ENCODE measurements at regions not wholly inside any gene's neighbourhood (a gene's known extent, or its start where the extent isn't known, plus 50 kb on each side); places are given as distances from the start of the nearest gene placed in this dataset.
"Not testable (repeated sequence)": the region's sequence is repeated elsewhere in the genome, so short reads cannot be mapped to it uniquely, and the experiment has no call there.

DNA sequence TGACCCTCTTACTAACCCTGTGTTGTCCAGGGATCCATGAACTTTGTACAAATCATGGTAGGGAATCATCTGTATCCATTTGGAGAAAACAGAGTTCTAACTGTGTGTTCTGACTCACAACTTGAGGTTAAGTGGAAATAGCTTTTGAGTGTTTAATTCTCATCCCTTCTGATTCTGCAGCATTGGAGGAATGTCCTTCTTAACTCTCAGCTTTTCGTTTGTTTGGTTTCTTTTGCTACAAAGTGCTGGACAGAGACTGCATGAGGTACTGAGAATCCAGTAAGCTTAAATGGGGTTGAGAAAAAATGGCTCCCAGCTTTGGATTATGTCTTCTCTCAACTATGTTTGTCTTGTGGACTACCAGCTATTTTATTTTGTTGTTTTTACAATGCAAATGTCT is 352.1 kb upstream of the KIF2B start:
- no peaks in the 10 kb centered on the region for H3K79me2 ChIP-seq (ENCODE audit: control insufficient read depth, insufficient read depth, low read length)
- DNase-seq (ENCODE audit: low read depth, low spot score): no peak
- H3K27me3 ChIP-seq (ENCODE audit: control insufficient read depth, extremely low read depth, insufficient read depth, low read length): no peaks in the 10 kb centered on the region
- no peaks in the 10 kb centered on the region for H4K20me1 ChIP-seq (ENCODE audit: control insufficient read depth, extremely low read depth, insufficient read depth, low read length)
- TF ChIP-seq, protein P1, sequence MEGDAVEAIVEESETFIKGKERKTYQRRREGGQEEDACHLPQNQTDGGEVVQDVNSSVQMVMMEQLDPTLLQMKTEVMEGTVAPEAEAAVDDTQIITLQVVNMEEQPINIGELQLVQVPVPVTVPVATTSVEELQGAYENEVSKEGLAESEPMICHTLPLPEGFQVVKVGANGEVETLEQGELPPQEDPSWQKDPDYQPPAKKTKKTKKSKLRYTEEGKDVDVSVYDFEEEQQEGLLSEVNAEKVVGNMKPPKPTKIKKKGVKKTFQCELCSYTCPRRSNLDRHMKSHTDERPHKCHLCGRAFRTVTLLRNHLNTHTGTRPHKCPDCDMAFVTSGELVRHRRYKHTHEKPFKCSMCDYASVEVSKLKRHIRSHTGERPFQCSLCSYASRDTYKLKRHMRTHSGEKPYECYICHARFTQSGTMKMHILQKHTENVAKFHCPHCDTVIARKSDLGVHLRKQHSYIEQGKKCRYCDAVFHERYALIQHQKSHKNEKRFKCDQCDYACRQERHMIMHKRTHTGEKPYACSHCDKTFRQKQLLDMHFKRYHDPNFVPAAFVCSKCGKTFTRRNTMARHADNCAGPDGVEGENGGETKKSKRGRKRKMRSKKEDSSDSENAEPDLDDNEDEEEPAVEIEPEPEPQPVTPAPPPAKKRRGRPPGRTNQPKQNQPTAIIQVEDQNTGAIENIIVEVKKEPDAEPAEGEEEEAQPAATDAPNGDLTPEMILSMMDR (optimal IDR thresholded peaks at IDR 0.05 in 1 of 3, IDR thresholded peaks at IDR 0.05 in 1 of 3, conservative IDR thresholded peaks at IDR 0.05 in 1 of 3; ENCODE audit: extremely low read depth in 1 of 3, insufficient read depth in 2 of 3, low read length in 3 of 3): no peak
- no peak for TF ChIP-seq EZH2 (IDR thresholded peaks at IDR 0.05; ENCODE audit: low read length)
- H3K9ac ChIP-seq (ENCODE audit: control insufficient read depth, extremely low read depth, insufficient read depth, low read length): no peak overlapping the region
- FAIRE-seq: no peak
- no peaks in the 10 kb centered on the region for H3K9me1 ChIP-seq (ENCODE audit: control insufficient read depth, extremely low read depth, insufficient read depth, low read length)
- no peaks in the 10 kb centered on the region for H3K36me3 ChIP-seq (ENCODE audit: control insufficient read depth in 2 of 2, extremely low read depth in 1 of 2, insufficient read depth in 2 of 2, low read length in 2 of 2)
- dilution Hi-C loops (cut with MboI; ENCODE audit: extremely low pct_ligation_motif_present, low sequenced_read_pairs): no loop called here
- no peak overlapping the region for H3K27ac ChIP-seq (ENCODE audit: control insufficient read depth, insufficient read depth, low read length)
- H3K9me3 ChIP-seq (ENCODE audit: control insufficient read depth, low read depth, low read length): no peaks in the 10 kb centered on the region
- no peak overlapping the region for H2AFZ ChIP-seq (ENCODE audit: control insufficient read depth, low read length)
- H3K4me2 ChIP-seq (ENCODE audit: control insufficient read depth, extremely low read depth, insufficient read depth, low read depth, low read length): no peak overlapping the region
- peaks cover 25% of the 10 kb centered on the region for H3K4me1 ChIP-seq (ENCODE audit: control insufficient read depth, extremely low read depth, insufficient read depth, low read length)
- H3K4me3 ChIP-seq (ENCODE audit: control insufficient read depth in 2 of 3, extremely low read depth in 1 of 3, insufficient read depth in 2 of 3, low read depth in 1 of 3, low read length in 3 of 3): no peak overlapping the region

DNA sequence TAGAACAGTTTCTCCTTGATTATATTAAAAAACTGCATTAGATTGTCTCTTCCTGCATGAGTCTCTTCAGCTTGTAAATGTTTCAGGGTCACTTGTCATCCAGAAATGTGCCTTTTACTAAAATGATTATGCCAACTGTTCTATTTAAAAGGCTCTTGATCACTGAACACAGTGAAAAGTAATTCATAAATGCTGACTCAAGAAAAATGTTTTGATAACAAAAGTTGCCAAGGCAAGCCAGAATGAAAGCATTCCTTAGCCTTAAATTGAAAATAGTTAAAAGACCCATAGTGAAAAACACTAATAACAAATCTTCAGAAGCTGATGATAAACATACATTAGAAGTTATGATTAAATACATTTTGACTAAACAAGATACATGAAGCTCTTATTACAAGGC is 356.0 kb upstream of the KIF2B start:
- no peak overlapping the region for H3K4me2 ChIP-seq (ENCODE audit: control insufficient read depth, extremely low read depth, insufficient read depth, low read depth, low read length)
- H3K36me3 ChIP-seq (ENCODE audit: control insufficient read depth in 2 of 2, extremely low read depth in 1 of 2, insufficient read depth in 2 of 2, low read length in 2 of 2): no peaks in the 10 kb centered on the region
- no peak for FAIRE-seq
- H3K79me2 ChIP-seq (ENCODE audit: control insufficient read depth, insufficient read depth, low read length): no peaks in the 10 kb centered on the region
- H3K4me1 ChIP-seq (ENCODE audit: control insufficient read depth, extremely low read depth, insufficient read depth, low read length): peaks cover 24% of the 10 kb centered on the region
- TF ChIP-seq, protein P1 (optimal IDR thresholded peaks at IDR 0.05 in 1 of 3, IDR thresholded peaks at IDR 0.05 in 1 of 3, conservative IDR thresholded peaks at IDR 0.05 in 1 of 3; ENCODE audit: extremely low read depth in 1 of 3, insufficient read depth in 2 of 3, low read length in 3 of 3): no peak
- TF ChIP-seq EZH2 (IDR thresholded peaks at IDR 0.05; ENCODE audit: low read length): no peak
- no peaks in the 10 kb centered on the region for H3K27me3 ChIP-seq (ENCODE audit: control insufficient read depth, extremely low read depth, insufficient read depth, low read length)
- dilution Hi-C loops (cut with MboI; ENCODE audit: extremely low pct_ligation_motif_present, low sequenced_read_pairs): no loop called here
- no peaks in the 10 kb centered on the region for H3K9me1 ChIP-seq (ENCODE audit: control insufficient read depth, extremely low read depth, insufficient read depth, low read length)
- H3K27ac ChIP-seq (ENCODE audit: control insufficient read depth, insufficient read depth, low read length): no peak overlapping the region
- no peak overlapping the region for H2AFZ ChIP-seq (ENCODE audit: control insufficient read depth, low read length)
- H3K9me3 ChIP-seq (ENCODE audit: control insufficient read depth, low read depth, low read length): no peaks in the 10 kb centered on the region
- H3K4me3 ChIP-seq (ENCODE audit: control insufficient read depth in 2 of 3, extremely low read depth in 1 of 3, insufficient read depth in 2 of 3, low read depth in 1 of 3, low read length in 3 of 3): no peak overlapping the region
- DNase-seq (ENCODE audit: low read depth, low spot score): no peak
- H4K20me1 ChIP-seq (ENCODE audit: control insufficient read depth, extremely low read depth, insufficient read depth, low read length): no peaks in the 10 kb centered on the region
- H3K9ac ChIP-seq (ENCODE audit: control insufficient read depth, extremely low read depth, insufficient read depth, low read length): no peak overlapping the region

- H3K4me2 ChIP-seq (ENCODE audit: control insufficient read depth, extremely low read depth, insufficient read depth, low read depth, low read length); H3K4me3 ChIP-seq (ENCODE audit: control insufficient read depth in 2 of 3, extremely low read depth in 1 of 3, insufficient read depth in 2 of 3, low read depth in 1 of 3, low read length in 3 of 3); H3K36me3 ChIP-seq (ENCODE audit: control insufficient read depth in 2 of 2, extremely low read depth in 1 of 2, insufficient read depth in 2 of 2, low read length in 2 of 2); FAIRE-seq; H2AFZ ChIP-seq (ENCODE audit: control insufficient read depth, low read length); H3K79me2 ChIP-seq (ENCODE audit: control insufficient read depth, insufficient read depth, low read length); H3K27ac ChIP-seq (ENCODE audit: control insufficient read depth, insufficient read depth, low read length); H3K27me3 ChIP-seq (ENCODE audit: control insufficient read depth, extremely low read depth, insufficient read depth, low read length); DNase-seq (ENCODE audit: low read depth, low spot score); H3K9me3 ChIP-seq (ENCODE audit: control insufficient read depth, low read depth, low read length); H4K20me1 ChIP-seq (ENCODE audit: control insufficient read depth, extremely low read depth, insufficient read depth, low read length); H3K9me1 ChIP-seq (ENCODE audit: control insufficient read depth, extremely low read depth, insufficient read depth, low read length); dilution Hi-C loops (cut with MboI; ENCODE audit: extremely low pct_ligation_motif_present, low sequenced_read_pairs); H3K9ac ChIP-seq (ENCODE audit: control insufficient read depth, extremely low read depth, insufficient read depth, low read length): not testable (repeated sequence)
- peaks cover 13% of the 10 kb centered on the region for H3K4me1 ChIP-seq (ENCODE audit: control insufficient read depth, extremely low read depth, insufficient read depth, low read length)
Observed at GRCh38 chr17:53464396-53464795, 358.3 kb upstream of the KIF2B start.
